ENCODE measurements at regions not wholly inside any gene's neighbourhood (a gene's known extent, or its start where the extent isn't known, plus 50 kb on each side); places are given as distances from the start of the nearest gene placed in this dataset.
"Not testable (repeated sequence)": the region's sequence is repeated elsewhere in the genome, so short reads cannot be mapped to it uniquely, and the experiment has no call there.

DNA sequence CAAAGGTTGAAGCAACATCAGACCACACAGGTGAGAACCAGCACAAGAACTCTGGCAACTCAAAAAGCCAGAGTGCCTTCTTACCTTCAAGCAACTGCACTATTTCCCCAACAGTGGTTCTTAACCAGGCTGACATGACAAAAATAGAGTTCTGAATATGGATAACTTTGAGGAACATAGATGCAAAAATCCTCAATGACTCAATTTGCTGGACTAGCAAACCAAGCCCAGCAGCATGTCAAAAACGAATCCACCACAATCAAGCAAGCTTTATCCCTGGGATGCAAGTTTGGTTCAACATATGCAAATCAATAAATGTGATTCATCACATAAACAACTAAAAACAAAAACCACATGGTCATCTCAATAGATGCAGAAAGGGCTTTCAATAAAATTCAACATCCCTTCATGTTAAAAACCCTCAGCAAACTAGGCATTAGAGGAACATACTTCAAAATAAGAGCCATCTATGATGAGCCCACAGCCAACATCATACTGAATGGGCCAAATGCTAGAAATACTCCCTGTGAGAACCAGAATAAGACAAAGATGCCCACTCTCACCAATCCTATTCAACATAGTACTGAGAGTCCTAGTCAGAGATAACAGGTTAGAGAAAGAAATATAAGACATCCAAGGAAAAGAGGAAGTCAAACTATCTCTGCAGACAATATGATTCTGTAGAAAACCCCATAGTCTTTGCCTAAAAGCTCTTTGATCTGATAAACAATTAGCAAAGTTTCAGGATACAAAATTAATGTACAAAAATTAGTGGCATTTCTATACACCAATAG is 110.5 kb upstream of the NBPF19 start:
- not testable (repeated sequence) for DNase-seq

DNA sequence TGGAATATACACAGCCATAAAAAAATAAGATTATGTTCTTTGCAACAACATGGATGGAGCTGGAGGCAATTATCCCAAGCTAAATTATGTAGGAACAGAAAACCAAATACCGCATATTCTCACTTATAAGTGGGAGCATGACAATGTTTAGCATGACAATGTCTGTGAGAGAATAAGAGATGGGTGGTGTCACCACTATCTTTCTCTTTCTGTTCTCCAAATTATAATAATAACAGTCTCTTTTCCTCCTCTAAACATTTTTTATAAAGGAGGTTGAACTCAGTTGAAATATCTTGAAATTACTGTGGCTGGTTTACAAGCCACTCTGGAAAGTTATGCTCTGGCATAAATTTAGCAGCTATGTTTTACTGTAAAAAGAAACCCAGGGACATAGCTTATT is 108.4 kb upstream of the NBPF19 start:
- not testable (repeated sequence) for DNase-seq

DNA sequence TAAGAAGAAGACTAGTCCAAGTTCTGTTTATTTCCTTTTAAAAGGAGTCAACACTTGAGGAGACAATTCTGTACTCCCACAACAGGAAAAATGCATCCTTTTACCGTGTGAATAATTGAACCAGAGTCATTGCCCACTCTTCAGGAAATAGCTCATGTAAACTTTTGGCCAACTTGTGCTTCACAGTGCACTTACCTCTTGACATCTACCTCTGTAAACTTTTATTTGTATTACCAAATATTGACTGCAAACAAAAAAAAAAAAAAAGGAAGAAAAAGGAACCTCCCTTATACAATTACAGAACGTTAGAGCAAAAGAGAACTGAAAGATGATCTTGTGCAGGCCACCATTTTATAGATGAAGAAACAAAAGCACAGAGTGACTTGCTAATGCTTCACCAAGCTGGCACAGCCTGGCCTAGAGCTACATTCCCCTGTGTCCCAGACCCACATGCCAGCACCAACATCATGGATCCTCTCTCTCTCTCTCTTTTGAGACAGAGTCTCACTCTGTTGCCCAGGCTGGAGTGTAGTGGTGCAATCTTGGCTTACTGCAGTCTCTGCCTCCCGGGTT is 107.3 kb upstream of the NBPF19 start:
- not testable (repeated sequence) for DNase-seq

DNA sequence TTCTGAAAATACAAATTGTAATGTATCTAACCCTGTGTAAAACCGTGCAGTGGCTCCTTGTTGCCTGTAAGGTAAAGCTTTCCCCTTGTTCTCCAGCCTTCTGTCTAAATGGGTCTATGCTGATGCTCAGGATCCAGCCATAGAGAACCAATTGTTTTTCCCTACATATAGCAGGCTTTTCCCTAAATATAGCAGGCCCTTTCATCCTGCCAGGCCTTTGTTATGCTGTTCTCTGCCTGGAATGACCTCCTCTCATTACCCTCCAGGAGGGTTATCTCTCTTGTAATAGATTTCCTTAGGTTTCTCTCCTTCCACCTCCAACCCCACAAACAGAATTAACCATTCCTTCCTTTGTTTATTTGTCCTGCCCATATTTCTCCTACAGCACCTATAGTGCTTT is 106.5 kb upstream of the NBPF19 start:
- not testable (repeated sequence) for DNase-seq

DNA sequence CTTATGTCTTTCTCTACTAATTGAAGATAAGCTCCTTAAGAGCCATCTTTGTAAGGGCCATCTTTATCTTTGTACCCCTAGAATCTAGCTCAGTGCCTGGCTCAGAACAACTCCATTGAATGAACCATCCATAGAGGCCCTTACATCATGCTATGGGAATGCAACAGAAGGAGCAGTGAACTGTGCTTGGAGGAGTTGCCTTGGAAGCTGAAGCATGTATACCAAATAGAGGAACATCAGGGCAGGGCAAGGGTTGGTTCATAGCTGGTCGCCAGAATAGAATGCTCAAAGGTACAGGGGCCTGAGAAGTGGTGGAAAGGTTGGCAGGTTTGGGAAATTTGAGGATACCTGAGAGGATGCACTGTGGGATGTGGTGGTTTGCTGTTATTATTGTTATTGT is 105.8 kb upstream of the NBPF19 start:
- not testable (repeated sequence) for DNase-seq

DNA sequence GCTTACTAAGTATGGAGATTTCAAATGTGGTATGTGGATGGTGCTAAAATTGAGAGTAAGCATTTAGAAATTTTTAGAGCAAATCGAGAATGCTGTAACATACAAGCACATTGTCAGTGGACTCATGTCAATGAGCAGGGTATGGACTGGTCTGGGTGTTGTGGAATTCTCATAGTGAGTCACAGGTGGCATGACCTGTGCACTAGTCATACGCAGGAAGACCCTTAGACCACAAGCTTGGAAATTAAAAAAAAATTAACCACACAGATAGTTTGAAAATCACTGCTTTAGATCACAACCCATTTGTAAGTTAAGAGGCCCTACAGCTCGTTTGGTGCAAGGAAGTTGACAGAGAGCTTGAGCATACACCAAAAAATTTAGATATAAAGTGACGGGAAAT is 102.9 kb upstream of the NBPF19 start:
- not testable (repeated sequence) for DNase-seq

DNA sequence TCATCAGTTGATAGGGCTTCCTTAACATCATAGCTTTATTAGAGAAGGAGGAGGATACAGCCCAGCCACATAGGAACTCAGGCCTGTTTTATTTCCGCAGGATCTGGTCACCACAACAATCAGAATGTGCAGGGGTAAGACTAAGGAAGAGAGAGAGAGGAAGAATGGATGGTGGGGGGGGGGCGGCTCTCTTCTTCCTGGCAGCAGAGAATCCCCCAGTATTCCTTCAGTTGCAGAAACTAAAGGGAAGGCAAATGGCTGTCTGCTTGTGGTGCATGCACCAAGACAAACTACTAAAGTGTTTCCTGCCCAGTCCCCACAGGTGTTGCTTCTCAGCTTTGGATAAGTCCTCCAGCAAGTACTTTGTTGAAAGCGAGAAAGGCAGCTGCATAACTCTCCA is 96.4 kb upstream of the NBPF19 start:
- not testable (repeated sequence) for DNase-seq

DNA sequence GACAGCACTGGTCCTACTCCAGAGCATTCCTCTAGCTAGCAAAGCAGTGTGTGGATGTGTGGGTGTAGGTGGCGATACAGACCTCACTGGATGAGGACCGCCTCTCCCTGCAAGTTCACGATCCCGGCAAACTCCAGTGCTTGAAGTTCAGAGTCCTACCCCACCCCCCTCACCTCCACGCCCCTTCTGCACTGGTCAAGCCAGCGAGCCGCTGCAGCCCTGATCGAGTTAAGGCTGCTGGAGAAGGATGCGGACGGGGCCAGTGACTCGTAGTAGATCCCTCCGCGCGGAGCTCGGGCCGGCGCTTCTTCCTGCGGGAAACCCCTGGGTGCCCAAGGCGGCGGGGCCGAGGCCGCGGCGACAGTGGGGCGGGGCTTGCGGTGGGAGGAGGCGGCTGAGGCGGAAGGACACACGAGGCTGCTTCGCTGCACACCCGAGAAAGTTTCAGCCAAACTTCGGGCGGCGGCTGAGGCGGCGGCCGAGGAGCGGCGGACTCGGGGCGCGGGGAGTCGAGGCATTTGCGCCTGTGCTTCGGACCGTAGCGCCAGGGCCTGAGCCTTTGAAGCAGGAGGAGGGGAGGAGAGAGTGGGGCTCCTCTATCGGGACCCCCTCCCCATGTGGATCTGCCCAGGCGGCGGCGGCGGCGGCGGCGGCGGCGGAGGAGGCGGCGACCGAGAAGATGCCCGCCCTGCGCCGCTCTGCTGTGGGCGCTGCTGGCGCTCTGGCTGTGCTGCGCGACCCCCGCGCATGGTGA is 84.5 kb upstream of the NBPF19 start:
- peak; percentile 63 to 75 for DNase-seq

DNA sequence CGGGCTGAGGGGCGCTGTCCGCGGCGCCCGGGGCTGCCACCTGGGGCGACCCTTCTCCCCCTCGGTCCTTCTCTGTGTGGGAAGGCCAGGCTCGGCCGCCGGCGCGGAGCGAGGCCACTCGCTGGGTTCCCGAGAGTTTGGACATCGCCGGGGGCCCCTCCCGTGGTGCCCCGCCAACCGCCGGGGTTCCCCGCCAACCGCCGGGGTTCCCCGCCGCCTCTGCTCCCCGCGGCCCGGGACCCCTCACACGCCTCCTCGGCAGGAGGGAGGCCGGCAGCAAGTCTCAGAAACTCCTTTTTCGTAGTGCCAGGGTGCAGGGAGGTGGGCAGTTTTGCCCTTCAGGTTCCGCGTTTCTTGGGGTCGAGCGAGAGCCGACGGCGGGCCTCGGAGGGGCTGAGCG is 83.9 kb upstream of the NBPF19 start:
- not testable (repeated sequence) for DNase-seq

DNA sequence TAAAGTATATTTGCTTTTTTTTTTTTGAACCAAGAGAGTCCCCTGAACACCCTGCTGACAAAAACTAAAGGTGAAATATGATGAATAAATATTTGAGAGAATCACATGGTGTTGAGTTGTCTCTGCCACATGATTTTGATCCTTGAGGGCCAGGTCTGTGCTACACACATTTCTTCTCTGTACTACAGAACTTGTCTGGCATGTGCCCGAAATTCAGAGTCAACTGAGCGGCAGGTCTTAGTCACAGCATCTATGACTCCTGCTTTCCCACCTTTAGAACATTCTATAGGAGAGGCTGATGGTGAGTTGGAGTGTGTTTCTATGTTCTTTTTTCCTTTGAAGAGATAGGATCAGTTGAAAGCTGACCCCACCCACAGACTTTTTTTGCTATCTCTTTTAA is 79.0 kb upstream of the NBPF19 start:
- not testable (repeated sequence) for DNase-seq

DNA sequence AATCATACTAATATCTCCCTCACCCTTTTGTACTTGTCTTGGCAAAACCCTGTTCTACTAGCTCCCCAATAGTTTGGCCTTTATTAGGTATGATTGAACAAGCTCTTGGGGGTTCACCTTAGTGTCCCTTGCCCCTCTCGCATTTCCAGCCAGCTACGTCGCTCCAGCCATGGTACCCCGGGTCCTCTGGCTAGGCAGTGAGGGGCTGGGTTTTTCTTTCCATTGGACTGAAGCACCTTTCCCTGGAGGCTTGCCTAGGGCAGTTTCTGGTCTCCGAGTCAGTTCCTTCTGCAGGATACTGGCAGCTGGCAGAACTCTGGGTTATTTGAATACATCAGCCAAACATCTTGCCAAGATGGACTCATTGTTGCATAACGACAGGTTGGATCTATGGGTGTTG is 76.3 kb upstream of the NBPF19 start:
- peak in 1 of 2 experiments; percentile 42 for DNase-seq

DNA sequence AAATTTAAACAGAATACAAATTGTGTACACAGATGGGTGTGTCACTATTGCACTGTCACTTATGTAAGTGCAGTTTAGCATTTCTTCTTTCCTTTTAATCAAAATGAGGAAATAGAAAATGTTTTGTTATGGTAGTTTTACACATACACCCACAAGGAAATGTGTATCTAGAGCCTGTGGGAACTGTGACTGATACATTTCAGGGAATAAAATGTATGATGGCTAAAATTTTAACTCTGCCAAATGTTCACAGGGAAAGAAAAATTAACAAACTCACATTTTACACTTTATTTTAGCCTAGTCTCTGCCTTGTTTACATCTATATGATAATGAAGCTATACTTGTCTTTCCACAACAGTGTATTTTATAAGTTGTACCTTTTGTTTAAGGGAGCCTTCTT is 66.4 kb upstream of the NBPF19 start:
- not testable (repeated sequence) for DNase-seq

DNA sequence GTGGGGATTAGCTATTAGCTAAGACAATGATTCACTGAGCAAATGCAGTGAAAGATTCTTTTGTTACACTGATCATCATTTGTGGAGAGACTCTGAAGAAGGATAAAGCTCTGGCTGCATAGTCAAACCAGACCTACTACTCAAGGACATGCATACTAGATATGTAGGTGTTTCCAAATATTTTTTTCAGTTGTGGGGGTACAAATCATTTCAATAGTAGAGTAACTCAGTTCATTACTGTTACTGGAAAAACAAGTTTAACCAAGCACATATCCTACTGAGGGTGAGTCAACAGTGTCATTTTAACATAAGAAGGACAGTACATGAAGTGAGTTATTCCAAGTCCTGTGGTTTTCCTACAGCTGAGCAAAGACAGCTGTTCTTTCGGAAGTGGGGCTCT is 59.5 kb upstream of the NBPF19 start:
- DNase-seq = not testable (repeated sequence)

DNA sequence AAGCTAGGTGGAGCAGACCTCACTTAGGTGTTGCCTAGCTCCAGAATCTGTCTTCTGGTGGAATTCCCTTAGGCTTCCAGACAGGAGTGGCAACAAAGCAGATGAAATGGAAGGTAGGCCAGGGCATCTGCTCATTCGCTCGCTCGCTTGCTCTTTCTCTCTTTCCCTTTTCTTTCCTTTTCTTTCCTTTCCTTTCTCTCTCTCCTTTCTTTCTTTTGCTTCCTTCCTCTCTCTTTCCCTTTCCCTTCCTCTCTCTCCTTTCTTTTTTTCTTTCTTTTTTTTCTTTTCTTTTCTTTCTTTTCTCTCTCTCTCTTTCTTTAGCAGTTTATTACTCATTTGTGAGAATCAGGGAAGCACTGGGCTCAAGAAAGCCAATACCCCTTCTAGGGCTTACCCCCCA is 56.1 kb upstream of the NBPF19 start:
- DNase-seq = not testable (repeated sequence)

DNA sequence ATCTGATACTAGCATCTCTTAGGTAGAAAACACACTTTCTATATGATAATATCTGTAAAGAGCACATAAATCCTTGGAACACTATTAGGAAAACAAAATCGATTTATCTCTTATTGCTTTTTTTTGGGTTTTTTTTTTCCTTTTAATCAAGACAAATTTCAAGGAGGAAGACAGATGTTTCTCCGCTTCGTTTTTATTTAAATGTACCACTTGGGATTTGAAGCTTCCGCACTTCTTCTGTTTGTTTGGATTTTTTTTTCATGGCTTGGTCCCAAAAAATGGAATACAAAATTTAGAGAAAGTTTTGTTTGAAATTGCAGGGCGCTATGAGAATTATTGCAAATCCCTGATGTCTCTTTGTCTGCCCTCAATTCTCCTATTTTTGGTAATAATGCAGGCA is 51.7 kb upstream of the NBPF19 start:
- DNase-seq = not testable (repeated sequence)

Data from NCI-H526 (cell line).